GM18951 (cell line): ENCODE measurements at regions not wholly inside any gene's neighbourhood (a gene's known extent, or its start where the extent isn't known, plus 50 kb on each side); places are given as distances from the start of the nearest gene placed in this dataset.

Experiments
- POLR2A ChIP-seq: IDR thresholded peaks from 4 replicates; pipeline ENCODE4 v1.6.1; 2011; ENCODE audit warnings: mild to moderate bottlenecking; ENCODE audit not compliant: insufficient read length, insufficient read depth; ENCODE audit errors: extremely low read depth
- in situ Hi-C: fragments of 300-500 bp; cut with MboI; formaldehyde crosslinking; loops from one replicate; pipeline ENCODE4 v1.12.0; 2022; ENCODE audit warnings: low sequenced_read_pairs, mixed read lengths, inconsistent platforms; ENCODE audit not compliant: unreplicated experiment

DNA sequence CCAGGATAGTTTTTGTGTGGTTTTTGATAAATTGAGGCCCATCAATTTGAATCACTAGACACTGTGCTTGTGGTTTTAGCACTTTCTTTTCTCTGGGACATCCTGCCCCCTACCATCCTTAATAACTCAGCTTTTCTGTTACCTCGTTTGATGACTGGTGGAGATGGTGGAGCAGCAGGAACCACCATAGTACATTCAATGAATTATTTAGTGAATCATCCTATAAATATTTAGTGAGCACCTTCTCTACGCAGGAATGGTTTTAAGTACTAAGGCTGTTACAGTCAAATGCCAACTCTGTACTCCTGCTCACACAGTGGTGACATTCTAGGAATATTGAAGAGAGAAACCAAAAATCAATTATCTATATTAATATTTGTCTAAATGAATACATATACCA lies 585.2 kb downstream of the HAO1 start:
- in situ Hi-C loops = no loop called here
- TF ChIP-seq POLR2A = no peak

- in situ Hi-C loops = no loop called here
- TF ChIP-seq POLR2A = no peak
Measured at GRCh38 chr20:7358670-7359069, 581.6 kb downstream of the HAO1 start.

- no peak for TF ChIP-seq POLR2A
- in situ Hi-C loops = no loop called here
Measured at GRCh38 chr20:7359739-7360138, 580.5 kb downstream of the HAO1 start.

GRCh38 chr20:7361321-7361720 lies 578.9 kb downstream of the HAO1 start:
- in situ Hi-C loops = no loop called here
- TF ChIP-seq POLR2A = no peak

GRCh38 chr20:7361931-7362330 lies 578.3 kb downstream of the HAO1 start:
- TF ChIP-seq POLR2A = no peak
- in situ Hi-C loops = no loop called here

- no peak for TF ChIP-seq POLR2A
- in situ Hi-C loops = no loop called here
Measured at GRCh38 chr20:7362601-7363000, 577.7 kb downstream of the HAO1 start.

- in situ Hi-C loops = no loop called here
- TF ChIP-seq POLR2A = no peak
Measured at GRCh38 chr20:7366189-7366588, 574.1 kb downstream of the HAO1 start.

DNA sequence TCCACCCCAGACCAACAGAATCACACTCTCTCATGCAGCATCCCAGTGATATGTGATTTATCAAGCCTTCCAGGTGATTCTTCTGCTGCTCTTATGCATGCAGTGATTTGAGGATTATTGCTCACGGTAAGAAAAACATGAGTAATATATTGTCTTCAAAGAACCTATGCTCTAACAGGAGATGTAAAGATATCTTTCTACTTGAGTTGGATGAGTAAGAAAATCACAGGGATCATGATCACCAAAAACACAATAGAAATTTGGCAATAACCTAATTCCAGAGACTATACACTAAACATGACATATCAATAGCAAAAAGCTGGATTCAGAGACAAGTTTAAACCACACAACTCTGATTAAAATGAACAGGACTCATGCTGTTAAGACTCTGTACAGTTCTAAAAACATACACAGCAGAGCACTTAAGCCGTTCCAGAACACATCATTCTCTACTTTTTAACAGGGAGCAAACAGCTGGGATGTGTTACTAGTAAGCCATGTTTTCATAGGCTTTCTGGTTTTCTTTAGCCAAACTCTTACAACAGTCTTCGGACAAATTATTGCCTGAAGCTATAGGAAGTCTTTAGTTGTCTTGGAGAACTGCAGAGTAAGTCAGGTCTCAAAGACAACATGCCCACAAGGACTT lies 568.6 kb downstream of the HAO1 start:
- TF ChIP-seq POLR2A = no peak
- in situ Hi-C loops = no loop called here

DNA sequence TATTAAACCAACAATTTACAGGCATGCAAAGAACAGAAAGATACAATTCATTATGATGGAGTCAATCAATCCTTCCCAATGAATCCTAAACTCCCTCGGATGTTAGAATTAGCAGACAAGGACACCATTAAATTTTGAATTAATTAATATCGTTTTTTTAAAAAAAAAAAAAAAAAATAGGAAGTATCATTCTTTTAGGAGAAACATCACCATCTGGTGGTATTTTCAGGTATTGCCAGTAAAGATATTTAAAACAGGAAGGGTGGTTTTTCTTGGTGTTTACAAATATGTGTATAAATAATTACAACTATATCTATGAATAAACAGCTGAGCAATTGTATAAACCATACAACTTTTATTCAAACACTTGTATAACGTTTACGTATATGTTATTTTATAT lies 564.4 kb downstream of the HAO1 start:
- in situ Hi-C loops = no loop called here
- TF ChIP-seq POLR2A = no peak

DNA sequence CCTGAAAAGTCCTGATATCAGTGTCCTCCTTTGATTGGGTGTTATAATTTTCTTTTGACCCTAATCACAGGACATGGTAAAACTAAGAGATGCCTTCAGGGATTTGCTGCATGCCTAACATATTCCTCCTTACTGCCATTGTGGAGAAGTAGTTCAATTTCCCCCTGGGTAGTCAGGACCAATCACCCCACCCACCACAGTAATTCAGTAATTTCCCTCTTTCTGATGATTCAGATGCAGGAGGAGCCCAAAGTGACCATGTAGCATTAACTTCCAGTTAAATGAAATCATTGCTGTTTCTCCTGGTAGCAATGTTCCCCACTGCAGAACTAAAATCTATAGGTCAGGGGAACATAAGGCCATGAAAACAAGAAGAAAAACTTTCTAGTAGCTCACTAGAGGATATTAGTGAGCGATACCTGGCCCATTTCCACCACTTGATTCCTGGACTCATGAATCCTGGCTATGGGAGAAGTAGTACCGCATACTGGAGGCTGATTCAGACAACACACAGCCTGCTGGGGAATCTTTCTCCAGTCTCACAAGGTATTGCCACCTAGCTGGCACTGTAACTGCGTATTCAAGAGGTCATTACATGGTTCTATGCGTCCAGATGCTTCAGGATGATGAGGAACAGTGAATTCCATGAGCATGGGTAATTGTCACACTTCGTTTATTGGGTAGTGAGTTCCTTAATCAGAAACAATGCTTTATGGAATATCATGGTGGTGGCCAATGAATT lies 561.2 kb downstream of the HAO1 start:
- in situ Hi-C loops = no loop called here
- TF ChIP-seq POLR2A = no peak

DNA sequence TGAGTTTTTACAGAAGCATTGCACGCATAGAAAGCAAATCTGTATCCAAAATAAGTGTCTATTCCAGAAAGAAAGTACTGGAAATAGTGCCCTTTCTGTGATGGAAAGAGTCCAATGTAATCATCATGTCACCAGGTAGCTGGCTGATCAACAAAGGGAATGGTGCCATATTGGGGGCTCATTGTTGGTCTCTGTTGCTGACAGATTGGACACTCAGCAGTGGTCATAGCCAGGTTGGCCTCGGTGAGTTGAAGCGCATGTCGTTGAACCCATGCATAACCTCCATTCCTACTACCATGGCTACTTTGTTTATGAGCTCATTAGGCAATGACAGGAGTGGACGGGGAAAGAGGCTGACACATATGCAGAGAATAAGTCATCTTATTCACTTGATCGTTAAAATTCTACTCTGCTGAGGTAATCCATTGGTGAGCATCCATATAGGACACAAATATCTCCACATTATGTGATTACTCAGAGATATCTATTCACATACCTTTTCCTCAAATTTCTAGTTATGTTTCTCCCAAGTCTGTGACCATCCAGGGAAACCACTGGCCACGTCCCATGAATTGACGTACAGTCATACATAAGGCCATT lies 560.5 kb downstream of the HAO1 start:
- in situ Hi-C loops = no loop called here
- no peak for TF ChIP-seq POLR2A

DNA sequence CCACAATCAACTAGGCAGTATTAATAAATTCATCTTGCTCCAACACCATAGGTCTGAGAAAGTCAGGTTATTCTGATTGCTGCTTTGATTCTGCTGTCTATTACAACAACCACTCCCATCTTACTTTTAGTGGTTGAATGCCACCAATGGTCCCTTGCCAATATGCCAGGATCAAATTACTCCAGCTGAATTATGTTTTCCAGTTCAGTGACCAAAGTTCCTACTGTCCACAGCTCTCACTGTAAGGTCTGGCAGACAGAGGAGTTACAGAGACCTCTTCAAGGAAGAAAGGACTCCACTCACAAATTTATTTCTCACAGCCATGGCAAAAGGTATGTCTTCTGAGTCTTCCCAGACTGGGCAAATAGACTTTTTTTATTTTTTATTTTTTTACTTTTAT lies 557.0 kb downstream of the HAO1 start:
- in situ Hi-C loops = no loop called here
- no peak for TF ChIP-seq POLR2A

- no peak for TF ChIP-seq POLR2A
- in situ Hi-C loops = no loop called here
Measured at GRCh38 chr20:7387638-7388193, 552.5 kb downstream of the HAO1 start.

- TF ChIP-seq POLR2A = no peak
- in situ Hi-C loops = no loop called here
Measured at GRCh38 chr20:7389216-7389615, 551.0 kb downstream of the HAO1 start.
